Uterus (tissue), 2 donors: ENCODE measurements at regions not wholly inside any gene's neighbourhood (a gene's known extent, or its start where the extent isn't known, plus 50 kb on each side); places are given as distances from the start of the nearest gene placed in this dataset.

Source experiments
- POLR2A ChIP-seq, 2 donors: fragments of 450-650 bp; IDR thresholded peaks; one replicate each; pipeline ENCODE4 v1.6.1; 2016; ENCODE audit warnings: antibody characterized with exemption in 2 of 2, mild to moderate bottlenecking in 1 of 2, moderate library complexity in 1 of 2
- TF ChIP-seq, protein P1 (sequence below), 4 experiments: fragments of 200-600 bp in 2 of 4; fragments of 450-650 bp in 2 of 4; sonication (generic) in 2 of 4; IDR thresholded peaks; one replicate each; pipeline ENCODE4 v1.5.1; 2016 to 2019; ENCODE audit warnings: antibody characterized with exemption in 4 of 4, mild to moderate bottlenecking in 2 of 4, moderate library complexity in 1 of 4

DNA sequence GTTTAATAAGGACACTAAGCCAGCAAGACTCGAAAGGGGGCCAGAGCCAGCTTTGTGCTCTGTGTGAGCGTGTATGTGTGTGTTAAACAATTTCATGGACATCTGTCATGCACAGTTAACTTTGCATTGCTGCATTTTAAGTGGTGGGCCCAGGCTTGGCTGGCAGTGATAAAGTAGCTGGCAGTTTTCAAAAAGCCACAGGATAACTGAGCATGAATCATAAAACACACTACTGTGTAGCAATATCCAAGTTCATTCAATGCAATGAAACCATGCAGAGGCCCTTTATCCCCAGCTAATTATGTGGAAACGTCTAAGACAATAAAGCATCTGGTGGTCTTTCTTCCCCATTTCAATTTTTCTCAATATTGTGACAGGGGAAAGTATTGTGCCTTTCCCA is 132.9 kb downstream of the NKX6-1 start:
- TF ChIP-seq, protein P1, sequence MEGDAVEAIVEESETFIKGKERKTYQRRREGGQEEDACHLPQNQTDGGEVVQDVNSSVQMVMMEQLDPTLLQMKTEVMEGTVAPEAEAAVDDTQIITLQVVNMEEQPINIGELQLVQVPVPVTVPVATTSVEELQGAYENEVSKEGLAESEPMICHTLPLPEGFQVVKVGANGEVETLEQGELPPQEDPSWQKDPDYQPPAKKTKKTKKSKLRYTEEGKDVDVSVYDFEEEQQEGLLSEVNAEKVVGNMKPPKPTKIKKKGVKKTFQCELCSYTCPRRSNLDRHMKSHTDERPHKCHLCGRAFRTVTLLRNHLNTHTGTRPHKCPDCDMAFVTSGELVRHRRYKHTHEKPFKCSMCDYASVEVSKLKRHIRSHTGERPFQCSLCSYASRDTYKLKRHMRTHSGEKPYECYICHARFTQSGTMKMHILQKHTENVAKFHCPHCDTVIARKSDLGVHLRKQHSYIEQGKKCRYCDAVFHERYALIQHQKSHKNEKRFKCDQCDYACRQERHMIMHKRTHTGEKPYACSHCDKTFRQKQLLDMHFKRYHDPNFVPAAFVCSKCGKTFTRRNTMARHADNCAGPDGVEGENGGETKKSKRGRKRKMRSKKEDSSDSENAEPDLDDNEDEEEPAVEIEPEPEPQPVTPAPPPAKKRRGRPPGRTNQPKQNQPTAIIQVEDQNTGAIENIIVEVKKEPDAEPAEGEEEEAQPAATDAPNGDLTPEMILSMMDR (IDR thresholded peaks at IDR 0.05): no peak
- no peak for TF ChIP-seq POLR2A (IDR thresholded peaks at IDR 0.05)
